Hepatocyte (in vitro differentiated cells): ENCODE measurements at regions not wholly inside any gene's neighbourhood (a gene's known extent, or its start where the extent isn't known, plus 50 kb on each side); places are given as distances from the start of the nearest gene placed in this dataset.

Source experiments
- DNase-seq: peaks from one replicate; pipeline ENCODE4 v3.0.0-alpha.2; 2016; ENCODE audit warnings: low spot score
- H2AFZ ChIP-seq: fragments of 200-600 bp; sonication (generic); 2 replicates; pipeline ENCODE4 v1.6.0; 2016; ENCODE audit warnings: antibody characterized with exemption, mild to moderate bottlenecking
- H3K27ac ChIP-seq: fragments of 200-600 bp; sonication (generic); 2 replicates; pipeline ENCODE4 v1.5.1; 2016; ENCODE audit warnings: mild to moderate bottlenecking
- H3K27me3 ChIP-seq: fragments of 200-600 bp; sonication (generic); 2 replicates; pipeline ENCODE4 v1.6.1; 2016
- H3K36me3 ChIP-seq: fragments of 200-600 bp; sonication (generic); replicated peaks from 2 replicates; pipeline ENCODE4 v1.5.1; 2016; ENCODE audit warnings: low read depth; ENCODE audit not compliant: insufficient read depth
- H3K4me1 ChIP-seq: fragments of 200-600 bp; sonication (generic); 2 replicates; pipeline ENCODE4 v1.5.1; 2016; ENCODE audit warnings: mild to moderate bottlenecking, moderate library complexity; ENCODE audit not compliant: insufficient read depth
- H3K4me2 ChIP-seq: fragments of 200-600 bp; sonication (generic); 2 replicates; pipeline ENCODE4 v1.6.0; 2016
- H3K4me3 ChIP-seq: fragments of 200-600 bp; sonication (generic); 2 replicates; pipeline ENCODE4 v1.5.1; 2016; ENCODE audit warnings: mild to moderate bottlenecking
- H3K79me2 ChIP-seq: fragments of 200-600 bp; sonication (generic); 2 replicates; pipeline ENCODE4 v1.6.0; 2017; ENCODE audit warnings: mild to moderate bottlenecking
- H3K9me2 ChIP-seq: fragments of 200-600 bp; sonication (generic); replicated peaks from 2 replicates; pipeline ENCODE4 v1.6.0; 2017; ENCODE audit warnings: mild to moderate bottlenecking; ENCODE audit not compliant: insufficient read depth
- H3K9me3 ChIP-seq: fragments of 200-600 bp; sonication (generic); 2 replicates; pipeline ENCODE4 v1.5.1; 2016; ENCODE audit warnings: low read depth, mild to moderate bottlenecking
- H4K20me1 ChIP-seq: fragments of 200-600 bp; sonication (generic); 2 replicates; pipeline ENCODE4 v1.6.0; 2016; ENCODE audit warnings: mild to moderate bottlenecking; ENCODE audit not compliant: insufficient read depth, poor library complexity, severe bottlenecking
- EZH2 ChIP-seq: fragments of 200-600 bp; sonication (generic); IDR thresholded peaks from 2 replicates; pipeline ENCODE4 v1.6.1; 2016; ENCODE audit warnings: antibody characterized with exemption, mild to moderate bottlenecking, borderline replicate concordance
- EZH2phosphoT487 ChIP-seq: fragments of 200-600 bp; sonication (generic); IDR thresholded peaks from one replicate; pipeline ENCODE4 v1.6.1; 2018; ENCODE audit warnings: antibody characterized with exemption, mild to moderate bottlenecking, low read depth, moderate library complexity; ENCODE audit not compliant: unreplicated experiment, severe bottlenecking
- WGBS: methylation state at CpG from one replicate; pipeline ENCODE4 v1.1.6; 2016; ENCODE audit warnings: low lambda C conversion rate; ENCODE audit errors: missing lambda C conversion rate; 5-methylcytosine and 5-hydroxymethylcytosine counted together
- TF ChIP-seq, protein P1 (sequence below): fragments of 200-600 bp; sonication (generic); IDR thresholded peaks from 2 replicates; pipeline ENCODE4 v1.5.1; 2016; ENCODE audit warnings: antibody characterized with exemption, mild to moderate bottlenecking; ENCODE audit not compliant: poor library complexity

DNA sequence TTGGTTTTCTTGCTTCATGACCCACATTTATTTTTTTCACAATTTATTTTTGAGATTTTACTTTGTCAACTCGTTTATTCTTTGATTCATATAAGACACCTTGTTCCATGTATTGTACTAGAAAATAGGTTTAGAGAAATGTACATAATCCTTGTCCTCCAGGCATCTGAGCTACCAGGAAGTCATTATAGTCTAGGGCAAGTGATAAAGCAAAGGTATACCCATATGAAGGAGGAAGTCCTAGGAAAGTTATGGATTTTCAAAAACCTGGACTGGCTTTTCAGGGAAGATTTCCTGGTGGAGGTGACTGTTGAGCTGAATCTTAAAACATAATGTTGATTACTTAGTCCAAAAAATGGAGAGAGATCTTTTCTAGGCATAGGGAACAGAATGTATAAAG, 98.8 kb upstream of the SHISA6 start:
- Histone ChIP-seq H3K27me3 (peaks cover 3% of the 10 kb centered on the region), H3K4me3 (no peak overlapping the region), H4K20me1 (no peaks in the 10 kb centered on the region), H2AFZ (no peak overlapping the region), H3K4me2 (no peak overlapping the region), H3K9me3 (no peaks in the 10 kb centered on the region), H3K79me2 (no peaks in the 10 kb centered on the region), H3K27ac (no peak overlapping the region), H3K9me2 (no peaks in the 10 kb centered on the region), H3K36me3 (no peaks in the 10 kb centered on the region), H3K4me1 (no peaks in the 10 kb centered on the region)
- 67% methylated on average over 1 of the region's 1 CpG for WGBS
- TF ChIP-seq, protein P1, sequence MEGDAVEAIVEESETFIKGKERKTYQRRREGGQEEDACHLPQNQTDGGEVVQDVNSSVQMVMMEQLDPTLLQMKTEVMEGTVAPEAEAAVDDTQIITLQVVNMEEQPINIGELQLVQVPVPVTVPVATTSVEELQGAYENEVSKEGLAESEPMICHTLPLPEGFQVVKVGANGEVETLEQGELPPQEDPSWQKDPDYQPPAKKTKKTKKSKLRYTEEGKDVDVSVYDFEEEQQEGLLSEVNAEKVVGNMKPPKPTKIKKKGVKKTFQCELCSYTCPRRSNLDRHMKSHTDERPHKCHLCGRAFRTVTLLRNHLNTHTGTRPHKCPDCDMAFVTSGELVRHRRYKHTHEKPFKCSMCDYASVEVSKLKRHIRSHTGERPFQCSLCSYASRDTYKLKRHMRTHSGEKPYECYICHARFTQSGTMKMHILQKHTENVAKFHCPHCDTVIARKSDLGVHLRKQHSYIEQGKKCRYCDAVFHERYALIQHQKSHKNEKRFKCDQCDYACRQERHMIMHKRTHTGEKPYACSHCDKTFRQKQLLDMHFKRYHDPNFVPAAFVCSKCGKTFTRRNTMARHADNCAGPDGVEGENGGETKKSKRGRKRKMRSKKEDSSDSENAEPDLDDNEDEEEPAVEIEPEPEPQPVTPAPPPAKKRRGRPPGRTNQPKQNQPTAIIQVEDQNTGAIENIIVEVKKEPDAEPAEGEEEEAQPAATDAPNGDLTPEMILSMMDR, result no peak
- no peak for TF ChIP-seq EZH2
- TF ChIP-seq EZH2phosphoT487, result no peak
- no peak for DNase-seq

DNA sequence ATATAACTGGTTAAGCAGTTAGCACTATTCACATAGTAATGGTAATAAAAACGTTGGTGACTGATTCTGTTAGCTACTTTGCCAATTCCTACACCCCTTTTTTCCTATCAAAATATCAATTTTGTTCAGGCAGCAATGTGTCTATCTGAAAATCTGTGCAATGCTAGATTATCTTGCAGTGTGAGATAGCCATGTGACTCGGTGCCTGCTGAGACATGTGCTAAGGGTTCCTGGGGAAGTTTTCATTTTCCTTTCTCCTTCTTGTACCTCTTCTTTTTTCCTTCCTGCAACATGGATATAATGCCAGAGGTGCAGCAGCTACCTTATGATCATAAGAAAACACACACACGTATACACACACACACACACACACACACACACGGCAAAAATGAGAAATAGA, 100.5 kb upstream of the SHISA6 start:
- H3K79me2 ChIP-seq, result no peaks in the 10 kb centered on the region
- H3K36me3 ChIP-seq, result no peaks in the 10 kb centered on the region
- 64% methylated on average over 4 of the region's 4 CpGs for WGBS
- no peaks in the 10 kb centered on the region for H4K20me1 ChIP-seq
- peaks cover 3% of the 10 kb centered on the region for H3K27me3 ChIP-seq
- H2AFZ ChIP-seq, result no peak overlapping the region
- no peak for DNase-seq
- no peak overlapping the region for H3K4me3 ChIP-seq
- no peak overlapping the region for H3K4me2 ChIP-seq
- H3K27ac ChIP-seq, result no peak overlapping the region
- H3K9me3 ChIP-seq, result no peaks in the 10 kb centered on the region
- H3K9me2 ChIP-seq, result no peaks in the 10 kb centered on the region
- no peak for TF ChIP-seq EZH2phosphoT487
- TF ChIP-seq, protein P1, result no peak
- no peak for TF ChIP-seq EZH2
- H3K4me1 ChIP-seq, result no peaks in the 10 kb centered on the region

DNA sequence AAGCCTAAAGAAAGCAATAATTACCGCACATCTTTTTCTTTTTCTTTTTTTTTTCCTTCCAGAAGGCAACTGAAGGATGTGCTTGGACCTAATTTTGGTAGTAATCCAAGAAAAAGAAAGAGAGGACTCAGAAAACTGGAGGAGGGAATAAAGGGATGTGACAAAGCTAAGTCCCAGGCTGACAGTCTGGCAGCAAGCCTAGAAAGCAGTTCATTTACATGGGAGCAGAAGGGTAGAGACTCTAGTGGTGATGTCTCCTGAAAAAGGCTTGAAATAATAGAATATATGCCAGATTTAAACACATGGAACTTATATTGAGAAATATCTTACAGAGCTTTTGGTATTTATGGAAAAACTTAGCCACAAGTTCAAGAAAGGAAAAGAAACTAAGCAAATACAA, 101.0 kb upstream of the SHISA6 start:
- Histone ChIP-seq H3K79me2 (no peaks in the 10 kb centered on the region), H3K4me3 (no peak overlapping the region), H3K27ac (no peak overlapping the region), H3K9me3 (no peaks in the 10 kb centered on the region), H4K20me1 (no peaks in the 10 kb centered on the region), H2AFZ (no peak overlapping the region), H3K9me2 (no peaks in the 10 kb centered on the region), H3K4me2 (no peak overlapping the region), H3K27me3 (peaks cover 3% of the 10 kb centered on the region), H3K4me1 (no peaks in the 10 kb centered on the region), H3K36me3 (no peaks in the 10 kb centered on the region)
- no peak for DNase-seq
- TF ChIP-seq, protein P1, result no peak
- TF ChIP-seq EZH2phosphoT487, result no peak
- TF ChIP-seq EZH2, result no peak
- WGBS, result 96% methylated on average over 1 of the region's 1 CpG

DNA sequence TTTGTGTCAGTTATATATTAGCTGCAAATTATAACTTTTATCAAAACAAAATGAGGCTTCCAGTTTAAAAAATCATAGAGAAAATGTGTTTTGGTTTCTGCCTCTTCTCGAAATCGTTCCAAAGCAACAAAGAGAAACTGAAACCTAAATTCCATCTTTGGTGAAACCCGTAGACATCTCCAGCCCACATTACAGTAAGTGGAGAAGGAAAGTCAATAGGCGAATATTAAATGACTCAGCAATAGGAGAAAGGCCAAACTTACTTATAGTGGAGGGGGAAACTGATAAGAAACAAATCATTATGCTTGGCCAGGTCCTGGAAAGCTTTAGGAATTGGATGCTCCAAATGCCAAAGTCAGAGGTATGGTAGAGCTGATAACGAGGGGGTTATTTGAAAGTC, 103.0 kb upstream of the SHISA6 start:
- Histone ChIP-seq H3K9me3 (no peaks in the 10 kb centered on the region), H3K4me3 (no peak overlapping the region), H3K36me3 (no peaks in the 10 kb centered on the region), H3K79me2 (no peaks in the 10 kb centered on the region), H4K20me1 (no peaks in the 10 kb centered on the region), H3K27ac (no peak overlapping the region), H2AFZ (no peak overlapping the region), H3K9me2 (no peaks in the 10 kb centered on the region), H3K27me3 (no peaks in the 10 kb centered on the region), H3K4me1 (no peaks in the 10 kb centered on the region), H3K4me2 (no peak overlapping the region)
- TF ChIP-seq EZH2phosphoT487 (no peak), EZH2 (no peak)
- TF ChIP-seq, protein P1, result no peak
- DNase-seq, result no peak
- 89% methylated on average over 5 of the region's 5 CpGs for WGBS
